Activated CD4-positive, alpha-beta memory T cell treated with anti-CD3 and anti-CD28 coated beads, Interleukin-2, amount 10 ng/mL, durations not matched to agents 7 days and 5 days (primary cell): ENCODE measurements at regions not wholly inside any gene's neighbourhood (a gene's known extent, or its start where the extent isn't known, plus 50 kb on each side); places are given as distances from the start of the nearest gene placed in this dataset.

Experiments used
- CTCF ChIA-PET: fragments of 350-600 bp; sonication (Branson Sonifier 250); formaldehyde crosslinking; loops from one replicate; lab custom pipeline; 2021; ENCODE audit warnings: antibody characterized with exemption, inconsistent platforms; lab: Charles Lee
- POLR2A ChIA-PET: fragments of 350-600 bp; sonication (Branson Sonifier 250); formaldehyde crosslinking; loops from one replicate; lab custom pipeline; 2021; ENCODE audit warnings: antibody characterized with exemption; lab: Charles Lee
- DNase-seq: peaks from one replicate; pipeline ENCODE4 v3.0.0-alpha.2; 2020
- H3K27ac Mint-ChIP-seq: one replicate; pipeline ENCODE4 v1.8.0; 2021; ENCODE audit warnings: mild to moderate bottlenecking, mixed read lengths
- H3K27me3 Mint-ChIP-seq: one replicate; pipeline ENCODE4 v1.8.0; 2021; ENCODE audit warnings: mixed read lengths
- H3K36me3 Mint-ChIP-seq: one replicate; pipeline ENCODE4 v1.8.0; 2021; ENCODE audit warnings: low read depth, mixed read lengths
- H3K4me1 Mint-ChIP-seq: one replicate; pipeline ENCODE4 v1.8.0; 2021; ENCODE audit warnings: mixed read lengths
- H3K4me3 Mint-ChIP-seq: one replicate; pipeline ENCODE4 v1.8.0; 2021; ENCODE audit warnings: mild to moderate bottlenecking, mixed read lengths
- H3K9me3 Mint-ChIP-seq: one replicate; pipeline ENCODE4 v1.8.0; 2021; ENCODE audit warnings: mixed read lengths

DNA sequence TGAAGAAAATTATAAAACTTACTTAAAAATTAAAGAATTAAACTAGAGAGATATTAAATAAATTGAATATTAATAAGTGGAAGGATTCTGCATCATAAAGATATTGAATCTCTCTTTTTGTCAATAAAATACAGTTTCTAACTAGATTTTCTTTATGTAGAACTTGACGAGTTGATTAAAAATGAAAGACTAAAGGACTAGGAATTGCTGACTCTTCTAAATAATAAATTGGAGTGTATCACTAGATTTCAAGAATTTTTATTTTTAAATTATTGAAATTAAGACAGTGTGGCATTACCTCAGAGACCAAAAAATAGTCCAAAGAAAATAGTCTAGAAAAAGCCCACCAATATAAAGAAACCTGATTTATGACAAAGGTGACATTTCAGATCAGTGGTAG is 492.4 kb downstream of the CETN3 start:
- H3K4me1 Mint-ChIP-seq: no peaks in the 10 kb centered on the region
- POLR2A ChIA-PET: no interaction called here
- no peaks in the 10 kb centered on the region for H3K36me3 Mint-ChIP-seq
- no peak overlapping the region for H3K4me3 Mint-ChIP-seq
- no peak for DNase-seq
- H3K27ac Mint-ChIP-seq: no peak overlapping the region
- no peaks in the 10 kb centered on the region for H3K27me3 Mint-ChIP-seq
- CTCF ChIA-PET: no interaction called here
- H3K9me3 Mint-ChIP-seq: no peaks in the 10 kb centered on the region

DNA sequence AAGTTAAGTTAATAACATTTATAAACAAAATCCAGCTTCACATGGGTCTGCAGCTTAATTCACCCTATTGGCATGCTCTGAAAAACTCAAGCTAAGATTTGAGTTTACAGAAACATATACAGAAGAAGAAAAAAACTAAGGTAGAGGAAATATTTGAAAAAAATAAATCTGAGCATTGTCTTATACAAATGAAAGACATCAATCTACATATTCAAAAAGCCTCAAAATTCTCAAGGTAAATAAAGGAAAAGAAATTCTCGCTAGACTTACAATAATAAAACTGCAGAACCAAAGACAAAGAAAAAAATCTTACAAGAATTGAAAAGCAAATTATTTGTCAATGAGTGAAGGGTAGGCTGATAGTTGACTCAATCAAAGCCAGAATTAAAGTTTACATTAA is 493.4 kb downstream of the CETN3 start:
- Mint-ChIP-seq H3K4me1 (no peaks in the 10 kb centered on the region), H3K9me3 (no peaks in the 10 kb centered on the region), H3K4me3 (no peak overlapping the region), H3K27ac (no peak overlapping the region), H3K36me3 (no peaks in the 10 kb centered on the region), H3K27me3 (no peaks in the 10 kb centered on the region)
- no peak for DNase-seq
- CTCF ChIA-PET: no interaction called here
- POLR2A ChIA-PET: no interaction called here

DNA sequence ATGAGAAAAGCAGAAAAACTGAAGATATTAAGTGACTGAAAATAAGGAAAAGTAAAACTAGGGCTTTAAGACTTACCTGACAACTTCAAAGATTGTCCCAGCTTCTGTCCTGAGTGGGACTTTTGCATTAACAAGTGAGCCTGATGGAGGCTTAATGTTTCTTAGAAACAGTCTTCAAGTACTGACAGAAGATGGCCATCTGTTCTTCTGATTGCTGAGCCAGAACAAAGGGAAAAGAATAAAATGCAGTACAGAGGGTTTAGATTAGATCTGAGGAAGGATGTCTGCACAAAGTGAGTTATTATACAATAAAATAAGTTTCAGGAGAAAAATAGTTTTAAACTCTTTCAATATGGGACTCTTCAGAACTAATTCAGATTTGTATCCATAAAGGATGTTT is 500.7 kb downstream of the CETN3 start:
- no peaks in the 10 kb centered on the region for H3K9me3 Mint-ChIP-seq
- H3K36me3 Mint-ChIP-seq: no peaks in the 10 kb centered on the region
- H3K27ac Mint-ChIP-seq: no peak overlapping the region
- H3K4me1 Mint-ChIP-seq: no peaks in the 10 kb centered on the region
- POLR2A ChIA-PET: no interaction called here
- DNase-seq: no peak
- no peaks in the 10 kb centered on the region for H3K27me3 Mint-ChIP-seq
- CTCF ChIA-PET: no interaction called here
- no peak overlapping the region for H3K4me3 Mint-ChIP-seq

DNA sequence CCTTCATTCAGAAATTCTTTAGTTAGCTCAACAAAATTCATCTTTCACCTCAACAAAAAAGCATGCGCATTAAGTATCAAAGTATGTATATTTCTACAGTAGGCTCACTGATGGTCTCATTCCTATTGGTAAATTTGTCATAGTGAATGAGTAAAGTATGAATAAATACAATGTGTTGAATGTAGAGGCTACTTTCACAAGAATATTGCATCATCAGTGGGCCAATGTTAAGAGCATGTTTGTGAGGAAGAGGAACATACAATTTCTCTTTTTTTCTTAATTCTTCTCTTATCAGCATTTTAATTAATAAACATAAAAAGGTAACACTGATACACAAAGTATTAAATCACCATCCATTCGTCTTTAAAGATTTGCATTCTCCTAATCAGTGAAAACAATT is 505.1 kb downstream of the CETN3 start:
- H3K4me1 Mint-ChIP-seq: no peaks in the 10 kb centered on the region
- ChIA-PET CTCF (no interaction called here), POLR2A (no interaction called here)
- DNase-seq: no peak
- H3K36me3 Mint-ChIP-seq: no peaks in the 10 kb centered on the region
- H3K9me3 Mint-ChIP-seq: peaks cover 2% of the 10 kb centered on the region
- H3K27ac Mint-ChIP-seq: no peak overlapping the region
- H3K4me3 Mint-ChIP-seq: no peak overlapping the region
- H3K27me3 Mint-ChIP-seq: no peaks in the 10 kb centered on the region

DNA sequence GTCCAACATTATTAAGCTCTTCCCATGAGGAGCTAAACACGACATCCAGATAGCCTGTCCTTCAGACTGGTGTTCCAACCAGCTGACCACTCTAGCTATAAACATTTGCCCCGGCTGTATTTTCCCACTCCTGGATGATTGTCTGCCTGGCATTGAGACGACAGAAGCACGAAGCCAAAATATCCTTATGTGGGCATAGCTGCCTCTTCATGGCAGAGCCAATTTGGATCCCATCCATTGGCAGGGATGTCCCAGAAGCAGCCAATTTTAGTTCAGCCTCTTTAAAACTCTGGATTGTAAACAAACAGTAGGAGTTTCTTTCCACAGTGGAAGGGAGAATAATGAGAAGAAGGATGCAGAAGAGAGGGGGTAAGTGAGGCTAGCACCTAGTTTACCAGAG is 507.6 kb downstream of the CETN3 start:
- Mint-ChIP-seq H3K27me3 (no peaks in the 10 kb centered on the region), H3K27ac (no peak overlapping the region), H3K4me1 (no peaks in the 10 kb centered on the region), H3K36me3 (no peaks in the 10 kb centered on the region), H3K4me3 (no peak overlapping the region), H3K9me3 (peaks cover 2% of the 10 kb centered on the region)
- DNase-seq: no peak
- POLR2A ChIA-PET: no interaction called here
- CTCF ChIA-PET: no interaction called here

DNA sequence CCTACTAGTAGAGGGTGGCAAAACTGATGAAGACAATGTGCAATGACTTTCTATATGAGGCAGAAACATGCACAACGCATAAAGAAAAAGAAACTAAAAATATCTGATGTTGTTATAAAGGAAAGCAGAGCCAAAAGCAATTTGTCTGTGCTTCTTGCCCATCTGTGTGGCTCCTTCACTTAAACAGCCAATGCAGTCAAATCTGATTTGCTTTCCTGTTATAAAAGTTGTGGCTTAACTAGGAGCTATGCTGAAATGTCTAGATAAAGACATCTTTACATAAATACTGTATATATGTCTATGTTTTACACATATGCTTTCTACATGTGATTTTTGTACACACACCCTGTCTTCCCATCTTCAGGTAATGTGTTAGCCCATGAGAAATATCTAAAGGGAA is 508.2 kb downstream of the CETN3 start:
- H3K36me3 Mint-ChIP-seq: no peaks in the 10 kb centered on the region
- H3K4me1 Mint-ChIP-seq: no peaks in the 10 kb centered on the region
- no peak overlapping the region for H3K27ac Mint-ChIP-seq
- no peaks in the 10 kb centered on the region for H3K27me3 Mint-ChIP-seq
- DNase-seq: no peak
- H3K4me3 Mint-ChIP-seq: no peak overlapping the region
- CTCF ChIA-PET: no interaction called here
- H3K9me3 Mint-ChIP-seq: peaks cover 2% of the 10 kb centered on the region
- POLR2A ChIA-PET: no interaction called here

DNA sequence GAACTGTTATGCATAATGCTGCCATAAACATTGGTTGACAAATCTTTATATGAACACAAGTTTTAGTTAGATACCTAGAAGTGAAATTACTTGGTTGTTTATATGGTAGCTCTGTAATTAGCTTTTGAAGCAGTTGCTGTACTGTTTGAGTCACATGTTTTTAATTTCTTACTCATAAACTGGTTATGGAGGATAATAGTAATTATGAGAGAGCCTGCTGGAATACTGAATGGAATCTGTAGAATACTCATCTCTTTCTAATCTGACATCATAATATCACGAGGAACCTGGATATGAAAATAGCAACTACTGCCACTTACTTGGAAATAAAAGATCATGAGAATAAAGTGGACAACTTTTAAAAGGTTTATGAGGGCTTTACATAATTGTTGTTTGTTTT is 509.2 kb downstream of the CETN3 start:
- Mint-ChIP-seq H3K27ac (no peak overlapping the region), H3K4me3 (no peak overlapping the region), H3K36me3 (no peaks in the 10 kb centered on the region), H3K4me1 (no peaks in the 10 kb centered on the region), H3K27me3 (no peaks in the 10 kb centered on the region), H3K9me3 (peaks cover 2% of the 10 kb centered on the region)
- ChIA-PET POLR2A (no interaction called here), CTCF (no interaction called here)
- DNase-seq: no peak

DNA sequence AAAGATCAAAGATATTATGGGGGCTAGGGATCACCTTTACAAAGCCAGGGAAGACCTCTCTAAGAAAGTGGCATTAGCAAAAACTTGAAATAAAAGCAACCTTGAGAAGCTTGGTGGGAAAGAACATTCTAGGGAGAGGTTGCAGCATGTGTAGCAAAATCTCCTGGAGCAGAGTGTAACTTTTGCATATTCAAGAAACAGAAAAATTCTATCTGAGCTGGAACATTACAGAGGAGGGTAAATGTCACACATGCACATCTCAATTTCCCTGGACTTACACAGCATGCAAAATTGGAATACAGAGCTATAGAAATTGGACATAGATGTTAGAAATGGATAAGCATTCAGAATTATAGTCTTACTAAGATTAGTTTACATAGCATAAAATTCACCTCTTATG is 510.0 kb downstream of the CETN3 start:
- no peak for DNase-seq
- Mint-ChIP-seq H3K4me1 (no peaks in the 10 kb centered on the region), H3K27me3 (no peaks in the 10 kb centered on the region), H3K9me3 (peaks cover 6% of the 10 kb centered on the region), H3K36me3 (no peaks in the 10 kb centered on the region), H3K27ac (no peak overlapping the region), H3K4me3 (no peak overlapping the region)
- ChIA-PET CTCF (no interaction called here), POLR2A (no interaction called here)

DNA sequence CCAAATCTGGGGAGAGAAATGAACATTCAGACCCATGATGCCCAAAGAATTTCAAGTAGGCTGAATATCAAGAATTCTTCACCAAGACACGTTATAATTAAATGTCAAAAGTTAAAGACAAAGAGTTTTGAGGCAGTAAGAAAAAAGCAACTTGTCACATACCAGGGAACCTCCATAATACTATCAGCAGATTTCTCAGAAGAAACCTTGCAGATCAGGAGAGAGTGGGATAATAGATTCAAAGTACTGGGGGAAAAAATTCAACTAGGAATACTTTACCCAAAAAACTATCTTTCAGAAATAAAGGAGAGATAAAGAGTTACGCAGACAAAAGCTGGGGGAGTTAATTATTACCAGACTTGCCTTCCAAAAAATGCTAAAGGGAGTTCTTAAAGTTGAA is 516.0 kb downstream of the CETN3 start:
- Mint-ChIP-seq H3K27ac (no peak overlapping the region), H3K4me3 (no peak overlapping the region), H3K9me3 (peaks cover 9% of the 10 kb centered on the region), H3K36me3 (no peaks in the 10 kb centered on the region), H3K4me1 (no peaks in the 10 kb centered on the region), H3K27me3 (no peaks in the 10 kb centered on the region)
- DNase-seq: no peak
- ChIA-PET POLR2A (no interaction called here), CTCF (no interaction called here)

DNA sequence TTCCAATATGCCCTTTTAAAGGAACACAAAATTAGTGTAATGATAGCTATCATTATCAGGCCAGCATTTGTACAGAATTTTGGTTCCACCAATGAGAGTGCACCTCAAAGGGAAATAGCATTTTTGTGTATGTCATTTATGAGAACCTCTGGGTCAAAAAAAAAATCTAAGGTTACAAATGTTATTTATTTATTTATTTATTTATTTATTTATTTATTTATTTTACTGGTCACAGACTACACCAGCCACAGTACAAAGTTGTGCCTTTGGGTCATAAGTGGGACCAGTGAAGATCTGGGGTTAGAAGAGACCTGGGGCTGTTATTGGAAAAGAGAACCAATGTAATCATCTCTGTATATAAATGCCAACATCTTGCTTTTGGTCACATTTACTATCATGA is 523.9 kb downstream of the CETN3 start:
- Mint-ChIP-seq H3K9me3 (no peaks in the 10 kb centered on the region), H3K27ac (no peak overlapping the region), H3K36me3 (no peaks in the 10 kb centered on the region), H3K4me3 (no peak overlapping the region), H3K4me1 (no peaks in the 10 kb centered on the region), H3K27me3 (no peaks in the 10 kb centered on the region)
- DNase-seq: no peak
- CTCF ChIA-PET: no interaction called here
- POLR2A ChIA-PET: no interaction called here

DNA sequence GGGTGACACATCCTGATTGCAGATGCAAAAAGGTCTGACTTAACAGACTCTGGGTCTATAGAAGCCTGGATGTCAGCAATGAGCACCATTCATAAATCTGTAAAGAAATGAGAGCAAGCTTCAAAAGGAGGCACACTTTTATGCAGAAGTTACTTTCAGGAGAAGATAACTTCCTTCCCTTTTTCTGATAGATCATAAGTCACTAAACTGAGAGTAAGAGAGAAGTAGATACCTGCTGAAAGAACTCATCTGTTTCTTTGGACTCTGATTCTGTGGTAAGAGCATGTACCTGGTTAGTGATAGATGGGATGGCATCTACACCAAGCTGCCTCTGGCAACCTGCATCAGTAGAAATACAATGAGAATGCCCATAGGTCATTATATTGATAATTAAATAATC is 525.6 kb downstream of the CETN3 start:
- POLR2A ChIA-PET: no interaction called here
- DNase-seq: no peak
- Mint-ChIP-seq H3K27me3 (no peaks in the 10 kb centered on the region), H3K9me3 (no peaks in the 10 kb centered on the region), H3K36me3 (no peaks in the 10 kb centered on the region), H3K4me1 (no peaks in the 10 kb centered on the region), H3K27ac (no peak overlapping the region), H3K4me3 (no peak overlapping the region)
- CTCF ChIA-PET: no interaction called here

DNA sequence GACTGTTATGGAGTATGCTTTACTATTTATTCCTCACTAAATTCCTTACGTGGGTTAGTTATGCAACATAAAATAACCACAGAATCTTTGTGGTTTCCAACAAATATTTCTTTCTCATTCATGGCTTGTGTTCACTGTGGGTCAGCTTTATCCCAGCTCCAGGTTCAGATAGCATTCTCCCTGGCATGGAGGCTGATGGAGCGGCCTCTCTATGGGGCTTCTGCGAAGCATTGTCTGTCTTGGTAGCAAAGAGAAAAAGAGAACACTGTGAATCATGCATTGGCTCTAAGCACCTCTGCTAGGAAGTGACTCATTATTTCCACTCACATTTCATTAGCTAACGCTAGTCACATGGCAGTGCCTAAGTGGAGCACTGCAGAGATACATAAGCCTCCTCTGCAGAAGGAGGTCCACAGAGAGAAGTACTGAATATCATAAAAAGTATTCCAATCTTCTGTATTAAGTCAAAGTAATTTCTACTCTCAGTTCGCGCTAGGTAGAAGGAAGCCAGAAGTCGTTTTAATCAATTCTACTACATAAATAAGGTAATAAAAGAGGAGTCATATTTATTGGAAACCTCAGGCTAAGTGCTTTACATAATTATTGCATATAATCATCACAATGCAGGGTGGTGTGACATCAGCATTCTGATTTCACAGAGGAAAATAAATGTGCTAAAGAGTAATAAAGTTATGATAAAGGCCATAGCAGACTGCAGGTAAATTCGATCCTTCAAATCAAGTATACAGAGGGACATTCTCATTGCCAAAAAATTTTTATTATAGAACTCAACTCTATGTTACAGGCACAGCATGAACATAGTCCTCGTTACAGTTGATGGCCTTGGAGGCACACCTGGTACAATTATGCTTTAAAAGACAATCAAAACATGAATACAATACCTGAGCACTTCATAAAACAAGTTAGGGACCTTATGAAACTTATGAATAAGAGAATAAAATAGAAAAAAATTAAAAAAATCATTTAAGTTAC is 531.1 kb downstream of the CETN3 start:
- DNase-seq: no peak
- CTCF ChIA-PET: no interaction called here
- H3K4me1 Mint-ChIP-seq: no peaks in the 10 kb centered on the region
- H3K9me3 Mint-ChIP-seq: peaks cover 4% of the 10 kb centered on the region
- no peaks in the 10 kb centered on the region for H3K27me3 Mint-ChIP-seq
- POLR2A ChIA-PET: no interaction called here
- H3K36me3 Mint-ChIP-seq: no peaks in the 10 kb centered on the region
- no peak overlapping the region for H3K27ac Mint-ChIP-seq
- H3K4me3 Mint-ChIP-seq: no peak overlapping the region

DNA sequence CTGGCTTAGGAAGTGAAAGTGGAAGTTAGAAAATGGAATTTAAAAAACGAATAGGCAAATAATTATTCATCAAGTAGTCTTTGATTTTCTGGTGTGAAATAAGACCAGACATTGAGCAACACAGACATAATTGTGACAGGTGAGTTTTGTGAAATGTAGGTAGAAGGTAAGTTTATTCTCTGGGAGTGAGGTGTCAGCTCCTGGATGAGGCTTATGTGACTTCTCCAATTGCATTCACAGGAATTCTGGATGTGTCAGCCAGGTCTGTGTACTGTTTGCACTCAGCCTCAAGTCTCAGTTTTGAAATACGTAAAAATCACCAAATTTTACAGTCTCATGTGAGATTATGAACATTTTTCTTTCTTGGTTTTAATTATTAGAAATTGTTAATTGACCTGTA is 537.6 kb downstream of the CETN3 start:
- no peaks in the 10 kb centered on the region for H3K36me3 Mint-ChIP-seq
- H3K9me3 Mint-ChIP-seq: no peaks in the 10 kb centered on the region
- no peaks in the 10 kb centered on the region for H3K4me1 Mint-ChIP-seq
- CTCF ChIA-PET: no interaction called here
- no peak overlapping the region for H3K27ac Mint-ChIP-seq
- POLR2A ChIA-PET: no interaction called here
- no peak overlapping the region for H3K4me3 Mint-ChIP-seq
- DNase-seq: no peak
- H3K27me3 Mint-ChIP-seq: no peaks in the 10 kb centered on the region

DNA sequence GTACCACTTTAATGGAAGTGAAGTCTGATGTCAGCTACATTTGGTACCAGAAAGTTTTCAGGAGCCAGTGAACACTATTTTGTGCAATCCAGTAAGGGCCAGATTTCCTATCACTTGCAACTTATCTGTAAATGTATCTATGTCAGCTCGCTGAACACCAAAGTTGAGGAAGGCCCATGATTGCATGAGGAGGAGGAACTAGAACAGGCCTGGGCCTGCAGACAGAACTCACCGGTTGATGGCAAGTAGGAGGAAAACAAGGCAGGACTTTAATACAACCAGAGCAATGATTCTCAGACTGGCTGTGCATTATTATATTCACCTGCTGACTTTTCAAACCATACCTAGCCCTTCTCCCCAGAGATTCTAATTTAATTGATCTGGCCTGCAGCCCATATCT is 540.2 kb downstream of the CETN3 start:
- no peak for DNase-seq
- Mint-ChIP-seq H3K4me3 (no peak overlapping the region), H3K4me1 (no peaks in the 10 kb centered on the region), H3K9me3 (peaks cover under 1% of the 10 kb centered on the region), H3K27me3 (no peaks in the 10 kb centered on the region), H3K36me3 (no peaks in the 10 kb centered on the region), H3K27ac (no peak overlapping the region)
- CTCF ChIA-PET: no interaction called here
- POLR2A ChIA-PET: no interaction called here
